HuH-7.5 (cell line): ENCODE measurements at regions not wholly inside any gene's neighbourhood (a gene's known extent, or its start where the extent isn't known, plus 50 kb on each side); places are given as distances from the start of the nearest gene placed in this dataset.

Experiments used
- DNase-seq: peaks from one replicate; pipeline ENCODE4 v3.0.0; 2011; ENCODE audit warnings: low spot score

DNA sequence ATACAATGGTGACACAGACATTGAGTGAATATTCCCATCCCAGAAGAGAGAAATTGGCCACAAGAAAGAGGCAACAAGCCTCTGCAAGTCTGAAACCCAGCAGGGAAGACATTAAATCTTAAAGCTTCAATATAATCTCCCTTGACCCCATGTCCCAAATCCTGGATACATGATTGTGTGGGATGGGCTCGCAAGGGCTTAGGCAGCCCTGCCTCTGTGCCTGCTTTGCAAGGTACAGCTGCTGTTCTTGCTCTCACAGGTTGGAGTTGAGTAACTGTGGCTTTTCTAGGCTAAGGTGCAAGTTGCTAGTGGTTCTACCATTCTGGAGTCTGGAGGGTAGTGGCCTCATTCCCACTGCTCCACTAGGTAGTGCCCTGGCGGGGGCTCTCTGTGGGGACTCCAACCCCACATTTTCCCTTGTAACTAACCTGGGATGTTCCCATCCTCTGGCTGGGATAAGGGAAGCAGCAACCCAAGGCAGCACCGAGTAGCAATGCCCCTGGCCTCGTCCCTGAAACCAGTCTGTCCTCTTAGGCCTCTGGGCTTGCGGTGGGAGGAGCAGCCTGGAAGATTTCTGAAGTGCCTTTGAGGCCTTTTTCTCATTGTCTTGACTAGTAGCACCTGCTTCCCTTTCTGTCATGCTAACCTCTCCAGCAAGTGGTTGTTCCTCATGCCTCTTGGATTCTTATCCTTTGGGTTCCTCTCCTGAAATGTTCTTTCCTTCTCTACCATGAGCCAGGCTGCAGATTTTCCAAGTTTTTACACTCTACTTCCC, 90.0 kb downstream of the FAM174B start:
- DNase-seq, result no peak

DNA sequence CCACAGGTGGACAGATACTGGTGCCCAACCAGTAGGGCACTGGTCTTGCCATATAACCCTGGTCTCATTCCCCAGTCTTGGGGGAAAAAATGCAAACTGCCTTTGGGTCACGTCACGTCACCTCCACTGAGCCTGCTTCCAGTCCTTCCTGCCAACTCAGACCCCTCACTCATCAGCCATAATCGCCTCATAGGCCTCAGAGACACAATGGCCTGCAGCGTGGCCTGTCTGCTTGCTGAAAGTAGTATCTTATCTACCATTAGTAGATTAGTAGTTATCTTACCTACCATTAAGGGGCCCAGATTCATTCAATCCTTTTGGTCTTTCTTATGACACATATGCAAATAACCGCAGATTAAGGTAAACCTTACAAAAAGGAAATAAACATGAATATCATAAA, 93.8 kb downstream of the FAM174B start:
- DNase-seq, result no peak

DNA sequence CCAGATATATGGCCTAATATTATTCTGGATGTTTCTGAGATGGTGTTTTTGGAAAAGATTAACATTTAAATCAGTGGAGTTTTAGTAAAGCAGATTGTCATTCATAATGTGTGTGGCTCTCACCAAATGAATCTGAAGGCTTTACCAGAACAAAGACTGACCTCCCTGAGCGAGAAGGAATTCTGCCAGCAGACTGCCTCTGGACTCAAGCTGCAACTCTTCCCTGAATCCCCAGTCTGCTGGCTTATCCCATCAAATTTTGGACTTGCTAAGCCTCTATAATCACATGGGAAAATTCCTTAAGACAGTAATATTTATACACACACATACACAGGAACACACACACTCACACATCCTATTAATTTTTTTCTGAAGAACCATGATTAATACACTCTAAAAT, 102.3 kb downstream of the FAM174B start:
- DNase-seq, result no peak

DNA sequence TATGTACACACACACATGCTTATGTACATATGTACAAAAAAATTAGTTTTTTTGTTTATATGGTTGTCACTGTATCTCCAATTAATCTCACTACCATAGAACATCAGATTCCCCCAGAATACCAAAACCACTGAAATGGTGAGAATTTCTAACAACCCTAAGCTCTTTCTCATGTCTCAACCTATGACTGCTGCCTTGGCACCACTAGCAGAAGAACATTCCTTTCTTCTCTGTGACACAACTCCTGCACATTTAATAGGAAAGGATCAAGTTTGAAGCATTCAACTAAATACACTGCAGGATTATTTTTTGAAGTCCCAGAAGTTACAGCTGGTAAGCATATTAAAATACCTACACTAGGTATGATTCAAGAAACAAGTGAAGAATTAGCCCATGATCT, 109.6 kb downstream of the FAM174B start:
- no peak for DNase-seq

DNA sequence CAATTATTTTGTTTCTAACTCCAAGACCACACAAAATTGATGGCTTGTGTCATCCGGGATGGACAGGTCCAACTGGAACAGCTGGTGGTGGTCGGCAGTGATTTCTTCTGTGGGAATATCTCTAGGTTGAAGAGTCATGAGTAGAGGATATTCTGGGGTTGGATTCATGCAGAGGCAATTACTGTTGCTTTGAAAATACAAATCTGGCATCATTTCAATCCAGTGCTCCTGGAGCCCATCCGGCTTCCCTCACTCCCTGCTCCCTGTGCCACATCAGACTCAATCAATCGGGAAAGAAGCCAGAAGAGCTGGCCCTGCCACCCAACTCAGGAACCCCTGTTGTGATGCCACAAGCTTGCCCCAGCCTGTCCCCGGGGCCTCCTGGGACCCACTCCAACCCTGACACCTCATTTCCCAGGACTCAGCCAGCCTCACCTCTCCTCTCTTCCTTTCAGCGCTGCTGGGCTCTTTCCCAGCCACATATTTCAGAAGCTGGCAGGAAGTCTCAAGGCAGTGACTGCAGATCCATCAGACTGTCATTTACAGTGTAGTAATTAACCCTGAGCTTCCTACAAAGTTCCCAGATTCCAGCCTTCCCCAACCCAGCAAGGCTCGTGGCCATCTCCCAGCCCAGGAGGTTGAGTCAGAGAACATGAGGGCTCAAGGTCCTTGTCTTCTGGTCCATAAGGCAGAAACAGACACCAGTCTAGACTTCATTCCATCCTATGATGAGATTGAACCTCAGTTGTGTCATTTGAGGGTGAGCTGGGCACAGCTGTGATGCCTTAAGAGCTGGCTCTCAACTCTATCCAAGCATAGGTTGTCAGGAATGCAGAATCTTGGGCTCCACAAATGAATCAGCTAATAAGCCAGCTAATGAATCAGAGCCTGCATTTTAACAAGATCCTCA, 114.0 kb downstream of the FAM174B start:
- no peak for DNase-seq

DNA sequence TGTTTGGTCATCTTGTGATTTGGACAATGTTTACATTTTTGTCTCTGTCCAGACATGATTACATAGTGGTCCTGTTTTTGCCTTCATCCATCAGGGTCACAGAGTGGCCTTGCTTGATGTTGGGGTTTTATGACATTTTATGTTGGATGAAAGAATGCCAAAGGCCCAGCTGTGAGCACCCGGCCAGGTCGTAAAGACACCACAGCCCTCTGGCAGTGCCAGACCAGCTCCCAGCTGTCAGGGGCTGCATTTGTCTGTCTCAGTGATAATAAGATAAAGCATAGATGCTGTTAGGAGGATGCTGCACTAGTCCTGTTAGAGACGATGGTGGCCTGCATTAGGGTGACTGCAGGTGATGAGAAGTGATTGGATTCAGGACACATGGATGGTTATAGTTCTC, 117.5 kb downstream of the FAM174B start:
- DNase-seq, result no peak

DNA sequence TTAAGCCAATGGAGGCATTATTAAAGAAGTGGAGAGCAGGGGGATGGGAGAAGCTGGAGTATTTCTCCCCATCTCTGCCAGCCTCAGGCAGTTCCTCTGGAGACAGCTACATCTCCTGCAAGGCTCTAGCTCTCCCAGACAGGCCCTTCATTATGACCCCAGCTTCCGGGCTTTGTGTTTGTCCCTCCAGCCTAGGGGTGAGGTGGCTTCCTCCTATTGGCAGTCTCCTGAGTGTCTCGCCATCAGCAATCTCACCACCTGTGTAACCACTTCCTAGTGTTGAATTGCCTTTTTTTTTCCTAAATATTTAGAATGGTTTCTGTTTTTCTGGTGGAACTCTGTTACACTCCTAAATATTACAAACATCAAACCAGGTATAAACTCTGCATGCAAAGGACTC, 122.3 kb downstream of the FAM174B start:
- no peak for DNase-seq

DNA sequence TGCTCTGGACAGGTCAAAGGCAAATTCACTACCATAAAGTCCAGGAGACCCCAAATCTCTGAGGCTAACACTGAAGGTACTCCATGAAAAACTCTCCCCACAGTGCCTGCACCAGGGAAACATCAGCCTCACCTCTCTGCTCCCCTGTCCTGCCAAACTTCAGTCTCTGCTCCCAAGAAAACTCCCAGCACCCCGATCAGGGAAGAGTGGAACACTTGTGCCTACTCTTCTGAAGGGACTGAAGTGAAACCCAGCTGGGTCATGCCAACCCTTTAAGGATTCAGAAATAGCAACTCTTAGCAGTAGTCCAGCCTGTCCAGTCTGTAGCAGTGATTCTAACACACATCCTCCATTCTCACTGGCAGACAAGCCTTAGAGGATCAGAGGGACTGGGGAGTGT, 124.2 kb downstream of the FAM174B start:
- DNase-seq, result no peak

DNA sequence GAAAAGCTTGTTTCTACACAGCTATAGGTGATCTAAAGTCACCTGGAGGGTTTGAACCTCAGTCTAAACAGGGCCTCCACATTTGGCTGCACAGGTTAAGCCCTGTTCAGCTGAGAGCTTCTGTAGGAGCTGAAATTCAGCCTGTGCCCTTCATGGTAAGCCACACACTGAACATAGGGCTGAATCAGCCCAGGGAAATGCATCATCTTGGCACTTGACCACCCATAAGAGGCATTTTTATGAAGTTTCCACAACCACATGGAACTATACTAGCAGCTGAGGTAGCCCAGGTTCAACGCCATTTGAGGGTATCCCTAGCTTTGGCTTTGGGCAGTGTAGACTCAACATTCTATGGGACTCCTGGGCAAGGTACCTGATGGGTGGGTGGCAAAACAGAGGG, 126.8 kb downstream of the FAM174B start:
- no peak for DNase-seq

DNA sequence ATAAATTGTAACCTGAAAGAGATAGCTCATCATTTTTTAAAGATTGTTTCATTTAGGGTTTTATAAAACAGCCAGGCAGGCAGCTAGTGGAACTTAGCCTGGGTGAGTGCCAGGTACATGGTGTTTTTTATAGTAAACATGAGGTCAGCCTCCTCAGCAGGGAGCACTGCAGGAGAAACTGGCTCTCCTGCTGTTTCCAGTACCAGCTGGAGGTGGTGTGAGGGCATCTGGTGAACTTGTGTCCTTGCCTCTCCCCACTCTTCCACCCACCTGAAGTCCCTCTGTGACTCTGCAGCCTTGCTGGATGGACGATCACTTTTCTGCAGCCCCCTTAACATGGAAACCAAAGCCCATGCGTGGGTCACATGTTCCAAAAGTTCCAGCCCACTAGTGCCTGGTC, 128.4 kb downstream of the FAM174B start:
- no peak for DNase-seq

DNA sequence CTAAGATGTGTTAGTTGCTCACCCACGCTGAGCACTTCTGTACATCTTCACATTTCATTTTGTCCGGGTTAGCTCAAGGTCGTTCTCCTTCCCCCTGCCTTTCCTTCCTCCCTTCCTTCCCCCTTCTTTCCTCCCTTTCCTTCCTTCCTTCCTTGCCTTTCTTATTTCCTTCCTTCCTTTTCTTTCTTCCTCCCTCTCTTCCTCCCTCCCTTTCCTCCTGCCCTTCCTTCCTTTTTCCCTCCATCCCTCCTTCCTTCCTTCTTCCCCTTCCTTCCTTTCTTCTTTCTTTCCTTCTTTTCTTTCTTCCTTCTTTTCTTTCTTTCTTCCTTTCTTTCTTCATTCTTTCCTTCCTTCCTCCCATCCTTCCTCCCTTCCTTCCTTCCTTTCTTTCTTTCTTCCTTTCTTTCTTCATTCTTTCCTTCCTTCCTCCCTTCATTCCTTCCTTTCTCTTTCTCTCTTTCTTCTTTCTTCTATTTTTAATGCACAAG, 129.8 kb downstream of the FAM174B start:
- no peak for DNase-seq

DNA sequence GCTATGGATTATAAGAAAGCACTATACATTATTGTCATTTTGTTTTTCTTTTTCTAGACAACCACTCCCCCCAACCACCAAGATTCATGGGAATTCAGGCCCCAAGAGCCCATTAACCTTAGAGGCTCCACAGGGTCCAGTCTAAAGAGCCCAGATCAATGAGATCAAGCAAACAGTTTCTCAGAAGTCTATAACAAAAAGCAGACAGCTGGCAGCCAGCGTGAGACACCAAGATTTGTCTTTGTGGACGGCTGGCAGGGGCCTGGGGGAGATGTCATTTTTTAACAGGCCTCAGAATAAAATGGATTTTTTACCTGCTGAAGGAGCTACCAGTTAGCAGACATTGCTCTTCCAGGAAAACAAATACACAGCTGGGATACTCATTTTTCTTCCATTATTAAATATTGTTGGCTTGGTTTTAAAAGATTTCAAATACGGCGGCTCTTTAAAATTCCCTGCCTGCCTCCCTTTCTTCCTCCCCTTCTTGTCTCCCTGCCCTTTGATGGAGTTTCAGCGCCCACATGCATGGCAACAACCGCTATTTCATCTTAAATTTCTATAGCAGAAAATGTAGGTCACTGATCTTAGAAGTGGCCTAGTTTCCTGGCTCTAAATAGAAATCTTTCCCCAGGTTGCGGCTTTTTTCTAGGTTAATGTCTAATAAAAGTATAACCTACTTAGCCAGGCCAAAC, 130.6 kb downstream of the FAM174B start:
- DNase-seq, result no peak

DNA sequence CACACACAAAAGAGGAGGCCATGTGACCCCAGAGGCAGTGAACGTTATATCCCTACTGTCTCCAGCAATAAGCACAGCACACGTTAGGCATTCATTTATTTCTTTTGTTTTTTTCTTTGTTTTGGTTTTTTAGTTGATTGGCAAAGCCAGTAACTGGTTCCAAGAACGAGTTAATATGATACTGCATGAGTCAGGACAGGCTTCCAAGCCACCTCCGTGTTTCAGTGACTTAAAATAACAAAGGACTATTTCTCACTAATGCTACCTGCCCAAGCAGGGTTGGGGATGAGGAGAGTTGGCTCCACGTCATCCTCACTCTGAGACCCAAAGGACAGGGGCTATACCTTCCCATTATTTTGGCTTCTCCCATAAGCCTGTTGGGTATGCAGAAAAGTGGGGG, 130.5 kb downstream of the ST8SIA2 start:
- DNase-seq, result no peak

DNA sequence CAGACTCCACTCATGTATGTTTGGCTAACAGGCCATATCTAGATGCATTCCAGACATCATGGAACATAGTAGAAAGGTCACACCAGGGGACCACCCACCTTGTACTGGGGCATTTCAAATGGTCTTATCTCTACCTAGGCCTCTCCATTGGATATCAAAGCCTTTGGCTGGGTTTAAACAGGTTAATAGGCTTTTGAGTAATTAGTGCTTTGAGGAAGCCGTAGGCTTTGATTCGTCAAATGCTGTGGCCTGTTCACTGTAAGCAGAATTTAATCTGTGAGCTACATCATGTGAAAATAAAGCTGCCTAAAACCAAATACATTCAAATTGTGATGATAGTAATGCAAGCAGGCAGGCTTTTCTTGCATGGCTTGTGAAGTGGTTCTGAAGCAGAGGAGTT, 129.5 kb downstream of the ST8SIA2 start:
- DNase-seq, result no peak

DNA sequence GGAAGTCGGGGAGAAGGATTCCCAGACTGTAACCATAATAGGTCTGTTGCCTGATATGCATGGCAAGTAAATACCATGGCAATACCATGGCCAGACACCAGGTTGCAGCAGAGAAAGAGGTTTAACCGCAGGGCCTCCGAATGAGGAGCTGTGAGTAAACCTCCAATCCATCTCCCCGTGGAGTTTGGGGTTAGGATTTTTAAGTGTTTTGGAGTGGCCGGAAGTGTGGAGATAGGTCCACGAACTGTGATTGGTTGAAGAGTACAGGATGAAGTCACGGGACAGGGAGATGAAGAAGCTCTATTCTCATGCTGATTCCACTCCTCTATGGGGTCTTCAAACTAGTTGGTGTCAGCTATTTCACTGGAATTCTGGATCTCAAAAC, 127.9 kb downstream of the ST8SIA2 start:
- DNase-seq, result peak; percentile 54

DNA sequence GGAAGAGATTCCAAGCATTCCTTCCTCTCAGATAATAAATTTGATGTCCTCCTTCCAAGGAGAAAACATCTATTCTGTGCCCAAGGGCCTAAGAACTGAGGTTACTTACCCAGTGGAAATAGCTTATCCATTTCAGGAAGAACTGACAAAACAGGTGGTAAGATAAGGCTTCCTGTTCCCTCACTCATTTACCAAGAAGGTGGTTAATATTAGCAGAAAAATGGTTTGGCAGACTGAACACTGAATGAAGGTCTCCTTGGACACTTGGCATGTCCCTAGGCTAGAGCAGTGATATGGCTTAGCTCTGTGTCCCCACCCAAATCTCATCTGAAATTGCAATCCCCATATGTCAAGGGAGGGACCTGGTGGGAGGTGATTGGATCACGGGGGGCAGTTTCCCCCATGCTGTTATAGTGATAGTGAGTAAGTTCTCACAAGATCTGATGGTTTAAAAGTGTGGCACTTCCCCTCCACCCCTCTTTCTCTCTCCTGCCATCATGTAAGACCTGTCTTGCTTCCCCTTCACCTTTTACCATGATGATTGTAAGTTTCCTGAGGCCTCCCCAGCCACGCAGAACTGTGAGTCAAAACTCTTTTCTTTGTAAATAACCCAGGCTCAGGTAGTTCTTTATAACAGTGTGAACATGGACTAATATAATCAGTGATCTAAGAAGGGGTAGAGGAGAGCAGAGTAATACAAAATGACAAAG, 127.4 kb downstream of the ST8SIA2 start:
- no peak for DNase-seq

DNA sequence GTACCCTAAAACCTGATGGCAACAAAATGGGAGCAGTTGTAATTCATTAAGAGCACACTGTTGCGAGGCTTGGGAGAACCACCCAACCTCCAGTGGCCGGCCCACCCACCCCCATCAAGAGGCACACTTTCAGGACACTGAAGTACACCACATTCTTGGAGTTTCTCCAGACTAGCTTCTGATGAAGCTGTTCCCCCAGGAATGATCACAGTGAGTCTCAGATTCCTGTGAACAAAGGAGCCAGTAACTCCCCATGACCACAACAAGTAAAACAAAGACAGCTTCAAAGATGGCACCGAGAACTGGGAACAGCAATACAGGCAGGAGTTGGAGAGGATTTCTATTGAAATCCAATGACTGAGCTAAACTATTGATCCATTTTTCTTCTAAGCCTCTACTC, 126.0 kb downstream of the ST8SIA2 start:
- DNase-seq, result no peak
